Central memory CD8-positive, alpha-beta T cell (primary cell): ENCODE measurements at regions not wholly inside any gene's neighbourhood (a gene's known extent, or its start where the extent isn't known, plus 50 kb on each side); places are given as distances from the start of the nearest gene placed in this dataset.

Experiments used
- ATAC-seq: fragments of 150-1000 bp; cut with Tn5 transposase; replicated peaks from 2 replicates; pipeline ENCODE4 v1.10.0; 2022; ENCODE audit warnings: mild to moderate bottlenecking, moderate FRiP score, moderate number of reproducible peaks; ENCODE audit not compliant: poor library complexity, severe bottlenecking; ENCODE audit errors: extremely low read depth
- DNase-seq, 2 donors: peaks; one replicate each; pipeline ENCODE4 v3.0.0; 2021; ENCODE audit warnings: low spot score in 2 of 2
- H3K27ac Mint-ChIP-seq: one replicate; pipeline ENCODE4 v1.8.0; 2022; ENCODE audit warnings: low read depth, mild to moderate bottlenecking, moderate library complexity, mixed read lengths
- H3K27me3 Mint-ChIP-seq: one replicate; pipeline ENCODE4 v1.8.0; 2022; ENCODE audit warnings: mixed read lengths
- H3K36me3 Mint-ChIP-seq: one replicate; pipeline ENCODE4 v1.8.0; 2022; ENCODE audit warnings: mild to moderate bottlenecking, moderate library complexity, mixed read lengths; ENCODE audit not compliant: insufficient read depth
- H3K4me1 Mint-ChIP-seq: one replicate; pipeline ENCODE4 v1.8.0; 2022; ENCODE audit warnings: mixed read lengths
- H3K4me3 Mint-ChIP-seq: one replicate; pipeline ENCODE4 v1.8.0; 2022; ENCODE audit warnings: mild to moderate bottlenecking, moderate library complexity, mixed read lengths
- H3K9me3 Mint-ChIP-seq: one replicate; pipeline ENCODE4 v1.8.0; 2022; ENCODE audit warnings: mixed read lengths

DNA sequence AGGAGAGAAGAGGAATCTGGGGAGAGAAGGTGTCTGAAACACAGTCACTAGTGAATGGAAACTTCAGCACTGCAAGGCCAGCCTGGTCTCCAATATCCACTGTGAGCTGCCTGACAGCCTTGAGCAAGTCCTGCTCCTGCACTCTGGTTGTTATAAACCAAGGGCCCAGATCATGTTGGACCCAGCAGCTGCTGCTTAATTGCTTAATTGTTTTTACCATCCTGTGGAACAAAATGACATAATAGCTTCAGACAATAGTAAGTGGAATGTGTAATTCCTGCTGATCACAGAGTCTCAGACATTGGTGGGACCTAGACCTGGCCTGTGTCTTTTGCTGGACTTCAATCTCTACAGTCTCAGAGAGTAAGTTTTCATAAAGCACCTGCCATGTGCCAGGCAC lies 833.7 kb downstream of the TFAP2A start:
- H3K36me3 Mint-ChIP-seq = no peaks in the 10 kb centered on the region
- no peaks in the 10 kb centered on the region for H3K27me3 Mint-ChIP-seq
- DNase-seq (no peak), ATAC-seq (no peak)
- H3K27ac Mint-ChIP-seq = no peak overlapping the region
- H3K9me3 Mint-ChIP-seq = peaks cover 20% of the 10 kb centered on the region
- no peaks in the 10 kb centered on the region for H3K4me1 Mint-ChIP-seq
- H3K4me3 Mint-ChIP-seq = no peak overlapping the region

DNA sequence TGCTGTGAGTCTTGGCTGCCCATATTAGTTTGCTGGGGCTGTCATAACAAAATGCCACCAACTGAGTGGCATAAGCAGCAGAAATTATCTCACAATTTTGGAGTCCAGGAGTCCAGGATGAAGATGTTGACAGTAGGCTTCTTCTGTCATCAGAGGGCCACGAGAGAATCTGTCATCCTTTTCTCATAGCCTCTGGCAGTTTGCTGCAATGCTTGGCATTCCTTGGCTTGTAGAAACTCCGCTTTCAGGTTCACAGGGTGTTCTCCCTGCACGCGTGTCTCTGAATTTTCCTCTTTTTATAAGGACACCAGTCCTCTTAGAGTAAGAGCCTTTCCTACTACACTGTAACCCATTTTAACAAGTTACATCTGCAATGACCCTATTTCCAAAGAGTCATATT lies 838.4 kb downstream of the TFAP2A start:
- ATAC-seq = no peak
- no peak overlapping the region for H3K4me3 Mint-ChIP-seq

DNA sequence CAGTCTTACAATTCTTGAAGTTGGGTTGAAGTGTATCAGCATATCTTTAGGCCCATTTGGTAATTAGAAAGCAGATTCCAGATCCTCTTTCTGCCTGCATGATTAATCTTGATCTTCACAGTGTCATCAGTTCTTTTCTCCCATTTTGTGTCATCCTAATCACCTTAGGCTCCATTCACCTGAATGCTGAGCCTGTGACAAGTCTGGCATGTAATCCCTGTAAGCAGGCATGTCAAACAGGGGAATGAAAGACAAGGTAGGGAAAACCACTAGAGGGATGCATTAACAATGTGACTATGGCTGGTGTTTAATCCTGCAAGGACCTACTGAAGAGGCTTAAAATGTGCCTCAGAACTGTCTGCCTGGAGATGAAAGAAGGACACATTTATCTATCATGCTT lies 848.8 kb downstream of the TFAP2A start:
- Mint-ChIP-seq H3K4me1 (no peaks in the 10 kb centered on the region), H3K9me3 (no peaks in the 10 kb centered on the region), H3K4me3 (no peak overlapping the region), H3K27ac (no peak overlapping the region), H3K27me3 (no peaks in the 10 kb centered on the region), H3K36me3 (no peaks in the 10 kb centered on the region)
- no peak for ATAC-seq
- DNase-seq = no peak

More for the DNA sequence above, 838.4 kb downstream of the TFAP2A start:
- Mint-ChIP-seq H3K36me3 (no peaks in the 10 kb centered on the region), H3K27ac (no peak overlapping the region), H3K4me1 (no peaks in the 10 kb centered on the region), H3K27me3 (no peaks in the 10 kb centered on the region), H3K9me3 (peaks cover 3% of the 10 kb centered on the region)
- no peak for DNase-seq

DNA sequence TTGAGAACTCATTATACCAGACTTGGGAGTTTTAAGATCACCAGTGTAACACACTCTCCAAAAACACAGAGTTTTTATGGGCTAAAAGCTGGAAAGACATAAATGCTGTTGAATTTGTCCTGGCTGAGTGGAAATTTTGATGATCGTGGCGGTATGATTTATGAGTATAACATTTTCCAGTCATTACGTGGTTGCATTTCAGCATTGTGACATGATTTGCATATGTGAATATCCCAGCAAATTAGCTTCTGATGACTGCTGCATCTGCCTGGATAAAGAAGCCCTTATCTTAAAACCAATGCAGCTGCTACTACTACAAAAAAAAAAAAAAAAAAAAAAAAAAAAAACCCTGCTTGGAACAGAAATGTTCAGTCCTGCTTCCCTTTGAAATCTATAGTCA lies 850.9 kb downstream of the TFAP2A start:
- no peak overlapping the region for H3K4me3 Mint-ChIP-seq
- H3K4me1 Mint-ChIP-seq = no peaks in the 10 kb centered on the region
- H3K27ac Mint-ChIP-seq = no peak overlapping the region
- H3K27me3 Mint-ChIP-seq = no peaks in the 10 kb centered on the region
- H3K36me3 Mint-ChIP-seq = no peaks in the 10 kb centered on the region
- H3K9me3 Mint-ChIP-seq = peaks cover 6% of the 10 kb centered on the region
- DNase-seq (no peak), ATAC-seq (no peak)

DNA sequence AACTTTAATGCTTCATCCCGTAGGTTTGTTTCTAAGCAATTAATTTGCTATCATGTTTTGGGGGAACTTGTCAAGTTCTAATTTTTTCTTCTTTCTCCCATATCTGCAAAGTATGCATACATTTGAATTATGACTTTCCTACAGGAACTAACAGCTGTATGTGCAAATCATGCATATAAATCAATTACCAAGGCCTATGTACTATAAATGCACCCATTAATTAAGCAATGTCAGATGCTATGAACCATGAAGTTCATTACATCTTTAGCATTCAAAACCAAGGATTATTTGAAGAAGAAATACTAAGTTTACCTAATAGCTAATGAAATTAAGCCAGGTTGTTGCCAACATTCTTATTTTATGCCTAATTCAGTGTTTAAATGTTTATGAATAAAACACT lies 851.3 kb downstream of the TFAP2A start:
- H3K4me1 Mint-ChIP-seq = no peaks in the 10 kb centered on the region
- no peak overlapping the region for H3K4me3 Mint-ChIP-seq
- H3K36me3 Mint-ChIP-seq = no peaks in the 10 kb centered on the region
- H3K27ac Mint-ChIP-seq = no peak overlapping the region
- DNase-seq = no peak
- ATAC-seq = no peak
- no peaks in the 10 kb centered on the region for H3K27me3 Mint-ChIP-seq
- peaks cover 6% of the 10 kb centered on the region for H3K9me3 Mint-ChIP-seq

DNA sequence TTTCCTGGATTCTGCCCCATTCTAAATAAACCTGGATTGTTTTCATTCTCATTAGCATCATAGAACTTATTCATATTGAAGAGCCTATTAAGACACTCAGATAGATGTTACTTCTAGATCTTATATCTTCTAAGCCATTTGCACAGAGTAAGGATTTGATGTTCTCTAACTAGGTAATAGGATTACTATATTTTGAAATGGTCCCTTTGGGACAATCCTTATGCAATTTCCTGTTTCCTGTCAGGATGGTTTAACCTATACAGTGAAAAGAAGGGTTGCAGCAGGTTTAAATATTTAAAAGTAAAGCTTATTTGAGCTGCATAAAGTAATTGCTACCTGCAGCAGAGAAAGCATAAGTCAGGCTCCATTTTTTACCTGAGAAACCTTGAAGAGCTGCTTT lies 860.1 kb downstream of the TFAP2A start:
- no peak for ATAC-seq
- Mint-ChIP-seq H3K36me3 (no peaks in the 10 kb centered on the region), H3K27ac (no peak overlapping the region), H3K9me3 (peaks cover 26% of the 10 kb centered on the region), H3K4me3 (no peak overlapping the region), H3K27me3 (no peaks in the 10 kb centered on the region), H3K4me1 (no peaks in the 10 kb centered on the region)
- DNase-seq = no peak

DNA sequence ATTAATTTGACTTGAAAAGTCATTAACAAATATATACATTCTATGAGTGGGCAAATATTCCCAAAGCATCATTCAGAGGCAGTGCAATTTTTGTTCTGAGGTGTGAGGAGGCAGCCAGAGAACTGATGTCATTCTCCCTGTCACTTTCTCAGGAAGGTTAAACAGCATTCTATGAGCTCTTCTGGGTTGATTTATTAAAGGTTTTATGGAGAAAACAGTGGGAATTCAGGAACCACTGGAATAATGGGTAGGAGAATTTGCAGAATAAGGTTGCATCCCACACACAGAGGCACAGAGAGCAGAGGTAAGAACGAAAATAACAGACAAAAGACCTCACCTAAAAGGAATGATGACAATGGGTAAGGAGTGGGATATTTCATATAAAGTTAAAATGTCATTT lies 860.6 kb downstream of the TFAP2A start:
- DNase-seq (no peak), ATAC-seq (no peak)
- Mint-ChIP-seq H3K27me3 (no peaks in the 10 kb centered on the region), H3K36me3 (no peaks in the 10 kb centered on the region), H3K4me1 (no peaks in the 10 kb centered on the region), H3K9me3 (peaks cover 27% of the 10 kb centered on the region), H3K27ac (no peak overlapping the region), H3K4me3 (no peak overlapping the region)

DNA sequence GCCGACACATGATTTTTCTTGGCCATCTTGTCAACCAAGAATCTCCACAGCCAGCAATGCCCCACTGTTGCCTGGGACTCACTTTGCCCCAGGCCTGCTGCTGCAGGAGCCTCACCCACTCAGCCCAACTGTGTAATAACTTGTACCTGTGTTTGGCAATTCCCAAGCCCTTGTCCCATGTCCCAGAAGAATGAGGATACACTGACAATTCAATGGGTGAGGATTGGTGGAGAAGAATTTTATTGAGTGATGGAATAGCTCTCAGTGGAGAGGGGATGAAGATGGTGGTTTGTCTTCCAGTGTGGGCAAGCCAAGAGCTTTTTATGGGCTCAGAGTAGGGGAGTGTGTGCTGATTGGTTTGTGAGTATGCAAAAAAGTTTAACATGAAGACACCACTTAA lies 861.9 kb downstream of the TFAP2A start:
- Mint-ChIP-seq H3K4me3 (no peak overlapping the region), H3K27ac (no peak overlapping the region), H3K9me3 (peaks cover 27% of the 10 kb centered on the region), H3K27me3 (no peaks in the 10 kb centered on the region), H3K36me3 (no peaks in the 10 kb centered on the region), H3K4me1 (no peaks in the 10 kb centered on the region)
- ATAC-seq (no peak), DNase-seq (no peak)

DNA sequence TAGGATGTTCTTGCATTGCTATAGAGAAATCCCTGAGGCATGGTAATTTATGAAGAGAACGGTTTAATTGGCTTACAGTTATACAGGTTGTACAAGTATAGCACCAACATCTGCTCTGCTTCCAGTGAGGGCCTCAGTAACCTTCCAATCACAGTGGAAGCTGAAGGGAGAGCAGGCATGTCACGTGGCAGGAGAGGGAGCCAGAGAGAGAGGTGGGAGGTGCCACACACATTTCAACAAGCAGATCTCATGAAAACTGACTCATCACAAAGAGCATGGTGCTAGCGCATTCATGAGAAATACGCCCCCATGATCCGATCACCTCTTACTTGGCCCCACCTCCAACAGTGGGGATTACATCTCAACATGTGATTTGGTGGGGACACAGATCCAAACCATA lies 871.2 kb downstream of the TFAP2A start:
- Mint-ChIP-seq H3K9me3 (peaks cover 10% of the 10 kb centered on the region), H3K36me3 (no peaks in the 10 kb centered on the region), H3K27me3 (no peaks in the 10 kb centered on the region), H3K4me3 (no peak overlapping the region), H3K4me1 (no peaks in the 10 kb centered on the region), H3K27ac (no peak overlapping the region)
- ATAC-seq = no peak
- DNase-seq = no peak

DNA sequence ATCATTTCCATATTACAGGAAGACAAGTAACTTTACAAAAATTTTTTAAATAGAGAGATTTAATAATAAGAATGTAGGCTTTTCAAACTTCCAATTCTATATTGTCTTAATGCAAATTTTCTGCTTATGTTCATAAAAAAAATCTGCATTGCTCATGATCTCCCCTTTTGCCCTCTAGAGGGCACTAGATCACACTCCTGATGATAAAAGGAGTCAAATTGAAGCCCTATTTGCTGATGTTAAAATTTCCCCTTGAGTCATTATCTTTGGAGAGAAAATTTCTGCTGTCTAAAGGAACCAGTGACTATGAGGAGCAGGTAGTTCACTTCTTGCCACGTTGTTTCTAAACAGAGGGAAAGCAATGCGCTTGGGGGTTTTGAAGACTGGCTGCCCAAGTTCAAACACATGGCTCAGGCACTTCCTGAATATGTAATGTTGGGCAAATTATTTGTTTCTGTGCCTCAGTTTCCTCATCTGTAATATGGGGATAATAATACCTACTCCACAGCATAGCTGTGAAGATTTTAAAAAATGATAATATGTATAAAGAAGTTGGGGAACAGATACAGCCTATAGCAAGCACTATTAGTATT lies 874.2 kb downstream of the TFAP2A start:
- Mint-ChIP-seq H3K4me1 (no peaks in the 10 kb centered on the region), H3K36me3 (no peaks in the 10 kb centered on the region), H3K27me3 (no peaks in the 10 kb centered on the region), H3K4me3 (no peak overlapping the region), H3K9me3 (peaks cover 10% of the 10 kb centered on the region), H3K27ac (no peak overlapping the region)
- DNase-seq = no peak
- ATAC-seq = no peak

DNA sequence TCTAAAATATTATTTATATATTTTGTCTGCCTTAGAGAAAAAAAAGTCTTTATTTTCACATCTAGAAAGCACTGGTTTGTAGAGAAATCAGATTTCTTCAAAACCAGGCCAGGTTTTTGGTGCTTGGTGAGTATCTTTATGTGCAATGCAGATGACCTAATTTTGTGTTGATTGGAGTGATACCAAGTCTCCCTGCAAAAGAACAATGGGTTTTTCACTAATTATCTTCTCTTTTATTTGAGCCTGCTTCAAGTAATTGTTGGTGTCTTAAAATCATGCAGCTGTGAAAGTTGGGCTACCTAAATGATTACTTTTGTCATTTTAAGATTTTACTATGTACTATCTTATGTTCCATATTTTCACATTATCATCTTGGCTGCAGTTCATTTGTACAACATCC lies 874.7 kb downstream of the TFAP2A start:
- no peaks in the 10 kb centered on the region for H3K36me3 Mint-ChIP-seq
- H3K27me3 Mint-ChIP-seq = no peaks in the 10 kb centered on the region
- ATAC-seq (no peak), DNase-seq (no peak)
- no peak overlapping the region for H3K27ac Mint-ChIP-seq
- H3K4me3 Mint-ChIP-seq = no peak overlapping the region
- H3K4me1 Mint-ChIP-seq = no peaks in the 10 kb centered on the region
- peaks cover 11% of the 10 kb centered on the region for H3K9me3 Mint-ChIP-seq

DNA sequence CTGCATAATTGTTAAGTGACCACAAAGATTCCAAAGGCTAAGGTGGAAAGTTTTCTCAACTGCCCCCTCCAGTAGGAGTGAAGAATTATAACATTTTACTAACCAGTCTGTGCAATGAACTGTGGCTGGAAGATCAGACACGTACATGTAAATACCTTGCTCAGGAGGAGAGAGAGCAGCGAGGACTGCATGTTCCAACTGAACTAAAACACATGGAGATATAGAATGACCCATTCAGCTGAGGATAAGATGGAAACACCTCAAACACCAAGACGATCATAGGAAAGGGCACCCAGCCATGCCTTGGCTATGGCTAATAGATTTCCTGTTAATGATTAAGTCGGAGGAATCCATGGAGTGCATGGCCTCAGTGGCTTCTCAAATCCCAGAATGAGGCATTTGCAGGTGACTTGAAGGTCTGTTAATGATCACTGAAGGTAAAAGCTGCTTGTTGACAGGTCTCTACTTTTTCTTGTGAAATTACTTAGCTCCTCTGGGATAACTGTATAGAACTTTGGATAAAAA lies 875.6 kb downstream of the TFAP2A start:
- Mint-ChIP-seq H3K27ac (no peak overlapping the region), H3K27me3 (no peaks in the 10 kb centered on the region), H3K4me1 (no peaks in the 10 kb centered on the region), H3K4me3 (no peak overlapping the region), H3K36me3 (no peaks in the 10 kb centered on the region), H3K9me3 (peaks cover 14% of the 10 kb centered on the region)
- ATAC-seq (no peak), DNase-seq (no peak)

DNA sequence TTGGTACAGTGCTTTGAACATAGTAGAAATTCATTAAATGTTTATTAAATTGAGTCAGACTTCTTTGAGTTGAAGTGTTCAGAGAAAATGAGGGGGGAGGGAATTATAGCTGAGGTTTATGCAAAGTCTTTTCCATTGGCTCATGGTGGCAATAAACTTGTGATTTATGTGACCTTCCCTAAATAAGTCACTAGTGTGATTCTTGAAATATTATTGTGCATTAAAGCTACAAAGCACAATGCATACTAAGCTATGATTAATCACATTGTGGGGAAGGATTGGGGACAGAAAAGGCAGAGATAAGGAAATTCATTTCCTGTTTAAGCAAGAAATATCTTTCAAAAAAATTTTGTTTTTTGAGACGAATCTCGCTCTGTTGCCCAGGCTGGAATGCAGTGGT lies 877.5 kb downstream of the TFAP2A start:
- Mint-ChIP-seq H3K4me1 (no peaks in the 10 kb centered on the region), H3K4me3 (no peak overlapping the region), H3K36me3 (no peaks in the 10 kb centered on the region), H3K9me3 (peaks cover 4% of the 10 kb centered on the region), H3K27me3 (no peaks in the 10 kb centered on the region), H3K27ac (no peak overlapping the region)
- no peak for DNase-seq
- no peak for ATAC-seq

DNA sequence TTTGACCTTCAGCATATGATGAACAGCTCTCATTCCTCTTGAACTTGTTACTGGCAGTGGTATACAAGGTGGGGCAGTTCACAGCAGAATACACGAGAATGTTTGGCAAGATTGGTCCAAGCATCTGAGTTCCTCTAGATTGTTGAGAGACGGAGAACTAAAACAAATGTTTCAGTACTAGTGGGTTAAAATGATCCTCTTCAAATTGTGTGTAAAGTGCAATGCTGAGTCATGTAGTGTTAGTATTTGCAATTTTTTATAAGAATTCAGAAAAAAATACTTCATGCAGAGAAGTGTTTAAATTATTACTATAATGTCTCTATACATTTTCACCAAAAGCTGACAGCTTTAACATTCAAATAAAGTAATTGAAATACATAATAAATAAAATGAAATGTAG lies 879.8 kb downstream of the TFAP2A start:
- no peaks in the 10 kb centered on the region for H3K36me3 Mint-ChIP-seq
- no peaks in the 10 kb centered on the region for H3K27me3 Mint-ChIP-seq
- no peak for ATAC-seq
- no peak overlapping the region for H3K4me3 Mint-ChIP-seq
- no peak for DNase-seq
- no peaks in the 10 kb centered on the region for H3K4me1 Mint-ChIP-seq
- H3K27ac Mint-ChIP-seq = no peak overlapping the region
- H3K9me3 Mint-ChIP-seq = peaks cover 4% of the 10 kb centered on the region
